AG09319 (cell line): ENCODE measurements at regions not wholly inside any gene's neighbourhood (a gene's known extent, or its start where the extent isn't known, plus 50 kb on each side); places are given as distances from the start of the nearest gene placed in this dataset.

Experiments
- DNase-seq: peaks from one replicate; pipeline ENCODE4 v3.0.0-alpha.2; 2010; ENCODE audit warnings: low read depth; ENCODE audit errors: extremely low read depth
- CTCF ChIP-seq: IDR thresholded peaks from 2 replicates; pipeline ENCODE4 v1.5.1; 2011; ENCODE audit warnings: low read depth, mild to moderate bottlenecking, inconsistent platforms, low read length, moderate library complexity

- no peak for DNase-seq
- no peak for TF ChIP-seq CTCF
Observed at GRCh38 chr21:28148400-28149064, 844.1 kb downstream of the LTN1 start.

- no peak for DNase-seq
- TF ChIP-seq CTCF = no peak
Observed at GRCh38 chr21:28144653-28145052, 848.0 kb downstream of the LTN1 start.

GRCh38 chr21:28144089-28144488 lies 848.6 kb downstream of the LTN1 start:
- no peak for TF ChIP-seq CTCF
- DNase-seq = no peak

GRCh38 chr21:28142697-28143096 lies 850.0 kb downstream of the LTN1 start:
- no peak for TF ChIP-seq CTCF
- DNase-seq = peak; percentile 31

GRCh38 chr21:28138272-28138671 lies 854.4 kb downstream of the LTN1 start:
- no peak for TF ChIP-seq CTCF
- DNase-seq = no peak

GRCh38 chr21:28136656-28137255 lies 855.9 kb downstream of the LTN1 start:
- DNase-seq = no peak
- no peak for TF ChIP-seq CTCF

GRCh38 chr21:28135646-28136045 lies 857.0 kb downstream of the LTN1 start:
- no peak for DNase-seq
- no peak for TF ChIP-seq CTCF
